Stimulated activated CD4-positive, alpha-beta T cell treated with anti-CD3 and anti-CD28 coated beads, Interleukin-15, amount 100 ng/mL, for 24 hours (primary cell): ENCODE measurements at regions not wholly inside any gene's neighbourhood (a gene's known extent, or its start where the extent isn't known, plus 50 kb on each side); places are given as distances from the start of the nearest gene placed in this dataset.

Experiments
- DNase-seq: peaks from one replicate; pipeline ENCODE4 v3.0.0-alpha.2; 2020

DNA sequence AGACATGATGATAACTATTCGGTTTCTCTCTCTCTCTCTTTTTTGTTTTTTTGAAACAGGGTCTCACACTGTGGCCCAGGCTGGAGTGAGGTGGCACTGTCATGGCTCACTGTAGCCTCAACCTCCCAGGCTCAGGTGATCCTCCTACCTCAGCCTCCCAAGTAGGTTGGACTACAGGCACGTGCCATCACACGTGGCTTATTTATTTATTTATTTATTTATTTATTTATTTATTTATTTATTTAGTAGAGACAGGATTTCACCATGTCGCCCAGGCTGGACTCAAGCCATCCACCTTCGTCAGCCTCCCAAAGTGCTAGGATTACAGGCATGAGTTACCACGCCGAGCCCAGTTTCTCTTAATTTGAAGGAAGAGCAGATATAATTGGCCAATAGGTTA, 427.9 kb upstream of the JAG1 start:
- DNase-seq = no peak

DNA sequence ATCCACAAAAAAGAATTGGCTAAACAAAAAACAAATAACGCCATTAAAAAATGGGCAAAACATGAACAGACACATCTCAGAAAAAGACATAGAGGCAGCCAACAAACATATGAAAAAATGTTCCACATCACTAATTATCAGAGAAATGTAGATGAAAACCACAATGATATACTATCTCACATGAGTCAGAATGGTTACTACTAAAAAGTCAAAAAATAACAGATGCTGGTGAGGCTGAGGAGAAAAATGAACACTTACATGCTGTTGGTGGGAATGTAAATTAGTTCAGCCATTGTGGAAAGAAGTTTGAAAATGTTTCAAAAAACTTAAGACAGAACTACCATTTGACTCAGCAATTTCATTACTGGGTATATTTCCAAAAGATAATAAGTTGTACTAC, 430.1 kb upstream of the JAG1 start:
- DNase-seq = no peak

DNA sequence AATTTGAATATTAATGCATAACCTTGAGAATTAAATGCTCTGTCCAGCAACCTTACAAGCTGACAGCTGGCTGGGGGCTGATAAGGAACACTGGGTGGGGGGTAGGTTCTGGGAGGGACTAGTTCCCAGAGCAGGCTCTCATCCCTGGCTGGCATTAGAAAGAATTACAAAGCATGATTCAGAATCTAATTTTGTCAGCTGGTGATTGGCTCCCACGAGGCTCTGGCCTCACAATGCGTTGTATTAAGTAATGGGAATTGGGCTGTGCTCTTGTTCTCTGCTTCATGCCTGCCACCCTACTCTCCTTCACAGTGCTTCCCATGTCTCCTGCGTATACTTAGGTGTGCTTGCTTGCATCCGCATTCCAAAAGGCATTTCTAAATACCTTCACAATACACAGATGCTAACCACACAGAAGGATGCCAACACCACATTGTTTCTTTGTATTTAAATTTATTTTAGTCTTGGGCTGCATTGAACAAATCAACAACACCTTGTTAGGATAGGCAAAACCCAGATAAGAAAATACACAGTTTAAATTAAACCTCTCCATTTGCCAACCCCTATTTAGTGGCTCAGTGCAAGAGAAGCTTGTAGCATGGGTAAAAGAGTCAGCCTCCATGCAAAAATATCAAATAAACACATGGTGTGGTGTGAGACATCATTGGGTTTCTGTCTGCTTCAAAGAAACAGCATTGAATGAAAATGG, 434.5 kb upstream of the JAG1 start:
- no peak for DNase-seq

DNA sequence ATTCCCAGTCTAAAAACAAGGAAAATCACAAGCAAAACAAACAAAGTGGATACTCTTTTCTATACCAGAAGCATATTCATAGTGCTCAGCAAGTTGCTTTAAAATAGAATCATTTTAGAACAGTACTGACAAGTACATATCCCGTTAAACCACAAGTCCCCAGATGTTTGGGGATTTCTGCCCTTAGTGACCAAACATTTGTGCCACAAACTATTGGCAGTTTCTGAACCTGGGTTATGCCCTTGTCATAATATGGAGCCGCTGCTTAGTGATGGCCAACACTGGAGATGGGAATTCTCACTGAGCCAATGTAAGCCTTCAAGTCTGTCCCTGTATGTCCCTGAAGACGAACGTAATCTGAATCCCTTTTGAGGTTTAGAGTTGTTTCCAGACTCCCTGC, 436.7 kb upstream of the JAG1 start:
- no peak for DNase-seq

DNA sequence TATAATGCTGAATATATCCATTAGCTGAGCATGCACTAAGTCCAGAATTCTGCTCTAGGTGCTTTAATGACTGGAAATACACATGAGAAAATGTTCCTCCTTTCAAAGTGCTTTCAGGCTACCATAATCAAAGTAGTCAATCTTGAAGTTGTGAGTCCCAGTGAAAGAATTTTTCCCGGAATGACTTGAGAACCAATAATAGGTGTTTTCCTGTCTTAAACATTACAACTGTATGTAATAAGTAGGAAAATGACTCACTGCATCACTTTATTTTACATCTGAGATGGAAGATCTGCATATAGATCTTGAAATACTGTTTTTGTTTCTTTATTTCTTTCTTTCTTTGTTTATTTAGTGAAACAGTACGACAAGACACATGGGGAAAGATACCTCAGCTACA, 437.4 kb upstream of the JAG1 start:
- no peak for DNase-seq

DNA sequence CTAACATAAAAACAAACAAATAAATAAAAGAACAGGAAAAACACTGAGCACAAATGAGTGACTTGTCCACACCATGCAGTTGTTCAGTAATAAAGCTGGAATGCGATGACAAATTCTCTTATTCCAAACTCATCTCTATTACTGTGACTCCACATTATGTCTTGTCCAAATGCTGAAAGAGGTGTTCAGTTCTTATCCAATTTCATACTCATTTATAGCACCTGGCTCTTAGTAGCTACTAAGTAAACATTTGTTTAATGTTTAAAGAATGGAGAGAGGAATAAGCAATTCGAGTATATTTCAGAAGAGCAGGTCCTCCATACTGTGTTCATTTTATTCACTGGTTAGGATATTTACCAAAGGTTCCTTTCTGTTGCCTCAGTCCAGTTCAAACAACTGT, 439.0 kb upstream of the JAG1 start:
- DNase-seq = no peak

DNA sequence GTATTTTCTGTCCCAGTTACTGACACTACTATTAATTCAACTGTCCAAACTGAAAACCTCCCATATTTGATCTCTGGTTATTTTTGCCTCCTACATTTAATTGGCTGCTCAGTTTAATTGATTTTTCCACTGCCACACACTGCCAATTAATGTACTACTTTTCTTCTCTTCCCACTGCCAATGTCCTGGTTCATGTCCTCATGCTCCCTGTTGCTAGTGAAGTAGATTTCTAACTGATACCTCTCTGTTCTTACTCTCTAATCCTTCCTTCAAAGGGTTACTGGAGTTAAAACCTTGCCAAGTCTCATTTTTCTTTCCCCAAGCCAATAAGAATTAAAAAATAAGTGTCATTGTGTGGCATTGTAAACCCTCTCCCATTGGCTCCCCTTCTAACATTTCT, 440.6 kb upstream of the JAG1 start:
- no peak for DNase-seq

DNA sequence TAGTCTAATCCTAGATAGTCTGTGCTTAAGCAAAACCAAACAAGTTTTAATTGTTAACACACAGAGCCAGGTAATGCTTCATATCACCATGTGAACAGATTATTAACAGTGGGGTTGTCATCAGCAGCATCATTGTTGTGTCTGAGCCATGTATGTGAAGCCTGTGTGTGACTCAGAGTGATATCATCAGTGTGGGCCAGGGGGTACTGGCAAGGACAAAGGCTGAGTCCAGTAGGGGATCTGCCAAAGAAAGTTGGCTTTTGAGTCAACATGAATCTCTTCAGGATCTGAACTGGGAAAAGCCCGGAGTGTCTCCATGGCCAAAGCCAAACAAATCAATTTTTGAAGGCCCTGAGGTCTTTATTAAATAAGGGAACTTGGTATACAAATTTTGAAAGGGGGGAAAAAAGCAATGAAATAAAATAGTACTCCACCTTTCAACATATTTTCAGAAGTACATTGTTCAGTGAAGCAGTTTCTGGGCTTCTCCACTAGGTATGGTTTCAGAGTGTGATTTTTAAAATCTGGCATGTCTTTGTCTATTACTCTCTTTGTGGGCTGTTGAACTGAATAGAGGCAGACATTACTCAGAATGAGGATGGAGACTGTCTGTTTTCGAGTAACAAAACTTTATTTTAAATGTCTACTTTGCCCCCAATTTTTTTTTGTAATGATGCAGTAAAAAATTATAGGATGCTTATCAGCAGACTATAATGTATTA, 444.2 kb upstream of the JAG1 start:
- DNase-seq = no peak

DNA sequence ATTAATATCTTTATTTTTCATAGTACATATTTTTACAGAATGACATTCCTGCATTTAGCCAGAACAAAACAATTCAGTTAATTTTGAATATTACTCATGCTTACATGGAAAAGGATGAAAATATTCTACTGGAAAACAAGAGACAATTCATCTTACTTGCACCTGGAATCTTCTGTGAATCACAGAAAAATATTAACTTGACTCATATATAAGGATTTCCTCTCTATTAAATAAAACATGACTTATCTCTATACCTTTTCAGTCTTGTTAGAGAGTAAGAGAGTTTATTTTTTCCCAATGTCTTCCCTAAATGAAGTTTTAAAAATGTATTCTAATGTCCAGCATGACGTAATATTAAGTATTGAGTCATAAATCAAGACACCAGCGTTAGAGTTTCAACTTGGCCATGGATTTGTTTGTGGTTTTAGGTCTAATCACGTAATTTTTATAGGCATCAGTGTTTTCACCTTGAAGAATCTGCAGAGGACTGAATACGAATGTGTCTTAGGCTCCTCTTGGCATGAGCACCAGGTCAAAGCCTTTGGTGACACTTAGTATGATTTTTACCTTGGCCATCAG, 445.1 kb upstream of the JAG1 start:
- no peak for DNase-seq

DNA sequence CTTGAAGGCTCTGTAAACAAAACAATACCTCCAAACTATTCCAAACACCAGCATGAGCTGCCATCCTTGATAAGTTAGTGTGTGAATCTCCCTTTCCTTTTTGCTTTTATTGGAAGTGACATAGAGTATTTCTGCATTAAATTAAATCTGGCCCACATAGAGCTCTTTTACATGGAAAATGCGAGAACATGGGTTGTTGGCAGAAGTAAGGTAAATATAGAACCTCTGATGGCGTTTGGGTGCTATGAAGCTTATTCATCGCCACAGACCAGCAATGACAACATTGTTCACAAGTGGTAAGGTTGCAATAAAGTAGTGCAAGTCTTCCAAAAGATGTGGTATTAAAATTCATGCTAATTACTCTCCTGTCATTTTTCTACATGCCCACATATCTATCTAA, 445.8 kb upstream of the JAG1 start:
- no peak for DNase-seq

DNA sequence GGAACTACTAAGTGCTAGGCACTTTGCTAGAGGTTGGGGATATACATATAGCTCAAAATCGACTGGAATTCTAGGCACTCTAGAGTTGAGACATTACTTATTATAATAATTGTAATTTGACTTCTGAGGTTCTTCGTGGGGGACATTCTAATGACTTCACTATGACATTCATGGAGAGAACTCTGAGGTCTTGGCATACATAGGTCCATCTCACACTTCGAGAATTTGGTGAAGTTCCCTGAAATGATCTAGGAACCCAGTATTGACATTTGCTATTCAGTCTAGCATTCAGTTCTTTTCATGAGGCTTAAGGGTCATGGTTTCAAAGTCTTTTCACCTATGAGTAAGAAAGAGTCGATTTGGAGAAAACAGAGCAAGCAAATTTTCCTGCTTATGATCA, 446.6 kb upstream of the JAG1 start:
- DNase-seq = no peak

DNA sequence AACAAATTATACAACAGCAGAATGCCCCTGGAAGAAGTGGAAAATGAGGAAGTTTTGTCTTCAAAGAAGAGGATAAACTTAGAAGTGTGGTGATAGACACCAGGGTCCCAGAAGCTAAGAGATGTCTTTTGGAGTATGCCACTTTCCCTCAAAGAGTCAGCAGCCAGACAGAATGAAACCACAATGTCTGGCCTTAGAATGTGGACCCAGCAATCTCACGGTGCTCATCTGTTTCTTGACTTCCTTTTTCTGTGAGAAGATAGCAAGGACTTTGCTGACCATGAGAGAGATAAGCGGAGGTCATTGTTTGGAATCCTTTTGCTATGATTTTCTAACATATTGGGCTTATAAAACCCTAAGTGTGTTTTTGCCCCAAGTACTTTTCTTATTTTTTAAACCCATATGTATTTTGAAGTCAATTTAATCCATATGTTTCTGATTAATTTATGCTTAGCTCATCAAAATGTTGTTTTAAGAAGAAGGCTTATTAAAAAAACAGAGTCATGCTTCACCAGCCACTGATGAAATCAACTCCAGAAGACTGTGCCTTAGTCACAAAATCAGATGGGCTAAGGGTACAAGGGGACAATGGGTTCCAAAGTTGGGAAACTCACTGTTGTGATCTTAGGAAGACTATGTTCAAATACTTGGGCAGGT, 451.2 kb upstream of the JAG1 start:
- DNase-seq = no peak

DNA sequence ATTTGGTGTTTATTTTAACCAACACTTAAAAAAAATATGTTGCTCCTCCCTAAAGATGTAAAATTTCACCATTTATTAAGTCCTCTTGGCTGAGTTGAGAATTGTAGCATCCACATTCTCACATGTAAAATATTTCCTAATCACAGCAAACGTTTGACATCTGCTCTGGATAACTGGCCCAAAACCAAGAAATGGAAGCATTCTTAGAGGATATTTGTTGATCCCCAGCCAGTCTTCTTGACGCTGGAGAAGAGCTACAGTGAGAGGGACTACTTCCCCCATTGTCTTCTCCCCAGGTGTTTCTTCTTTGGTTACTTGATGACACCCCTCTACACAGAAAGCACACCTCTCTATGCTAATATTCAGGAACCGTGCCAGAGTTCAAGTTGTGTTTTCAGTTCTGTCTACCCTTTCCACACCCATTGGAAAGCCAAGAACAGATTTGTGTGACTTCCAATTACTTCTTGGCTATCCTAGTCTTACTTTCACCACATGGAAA, 454.5 kb upstream of the JAG1 start:
- no peak for DNase-seq

DNA sequence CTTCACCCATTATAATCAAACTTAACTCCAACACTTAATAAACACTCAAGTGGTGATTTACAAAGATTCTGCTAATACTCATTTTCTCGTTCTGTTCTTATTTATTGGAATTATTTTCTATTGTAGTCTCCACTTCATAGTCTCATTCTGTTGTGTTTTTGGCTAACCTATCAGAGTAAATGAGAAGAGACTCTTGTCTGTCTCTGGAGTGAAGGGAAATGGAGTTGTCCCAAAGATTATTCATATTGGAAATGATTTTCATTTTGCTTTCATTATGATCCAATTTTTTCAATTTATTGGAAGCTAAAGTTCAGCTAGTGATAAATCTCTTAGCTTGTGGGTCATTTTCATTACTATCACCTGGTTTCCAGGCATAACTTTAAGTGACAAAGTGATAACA, 454.9 kb upstream of the JAG1 start:
- DNase-seq = no peak

DNA sequence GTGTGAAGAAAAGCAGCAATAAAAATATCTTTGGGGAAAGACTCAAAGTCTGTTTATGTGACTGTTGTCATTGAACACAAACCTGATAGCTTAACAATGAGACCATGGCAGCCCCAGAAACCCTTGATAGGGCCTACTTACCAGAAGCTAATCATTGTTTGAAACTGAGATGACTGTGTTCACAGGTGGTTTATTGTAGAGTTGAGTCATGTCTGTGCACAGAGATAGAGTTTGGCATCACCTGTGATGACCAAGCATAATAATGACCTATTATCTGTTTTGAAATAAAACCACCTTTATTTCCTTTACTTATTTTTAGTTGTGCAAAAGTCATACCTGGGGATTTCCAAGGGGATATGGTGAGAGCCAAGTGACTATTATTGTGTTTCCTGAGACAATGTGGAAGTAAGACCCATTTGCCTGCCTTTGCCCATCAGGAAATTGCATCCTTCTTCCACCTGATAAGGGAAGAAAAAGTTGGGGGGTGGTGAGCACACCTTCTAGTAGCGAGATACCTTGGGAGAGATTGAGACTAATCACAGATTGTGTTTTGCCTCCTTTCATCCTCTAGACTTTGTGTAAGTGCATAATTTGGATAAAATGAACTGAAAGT, 456.9 kb upstream of the JAG1 start:
- DNase-seq = no peak

DNA sequence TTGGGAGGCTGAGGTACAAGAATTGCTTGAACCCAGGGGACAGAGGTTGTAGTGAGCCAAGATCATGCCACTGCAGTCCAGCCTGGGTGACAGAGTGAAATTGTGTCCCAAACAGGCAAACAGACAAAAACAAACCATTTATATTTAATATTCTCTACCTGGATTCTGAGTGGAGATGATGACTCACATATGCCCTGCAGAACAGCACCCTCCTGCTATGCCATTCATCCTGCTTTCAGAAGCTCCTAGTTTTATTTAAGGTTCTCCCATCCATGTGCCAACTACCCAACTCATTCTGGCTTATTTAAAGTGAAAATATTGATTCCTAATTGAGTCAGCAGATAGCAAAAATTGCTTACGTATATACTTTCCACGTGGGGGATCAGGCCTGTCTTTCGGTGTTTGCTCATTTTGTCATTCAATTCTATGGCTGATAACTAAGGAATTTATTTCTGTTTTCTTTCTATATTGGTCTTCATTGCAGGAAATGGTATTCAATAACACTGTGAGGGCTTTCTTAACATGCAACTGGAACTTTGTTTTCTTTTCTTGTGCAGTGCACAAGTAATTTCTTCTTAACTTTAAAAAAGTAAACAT, 459.1 kb upstream of the JAG1 start:
- no peak for DNase-seq

DNA sequence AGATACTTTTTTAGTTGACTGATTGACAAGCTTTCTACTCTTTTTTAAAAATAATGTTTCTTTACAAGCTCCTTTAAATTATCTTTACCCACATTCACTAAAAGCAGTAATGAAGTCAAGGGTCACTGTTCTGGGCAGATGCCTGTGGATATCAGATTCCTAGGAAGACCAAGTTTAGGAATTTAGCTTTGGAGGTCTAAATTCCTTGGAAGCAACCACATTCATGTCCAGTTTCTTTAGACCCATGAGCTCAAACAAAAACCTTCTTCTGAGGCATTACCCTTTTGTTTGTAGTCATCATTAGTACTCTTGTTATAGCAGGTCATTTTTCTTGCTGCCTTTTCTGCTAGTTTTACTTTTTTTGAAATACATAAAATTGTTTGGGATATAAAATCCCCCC, 462.9 kb upstream of the JAG1 start:
- DNase-seq = no peak

DNA sequence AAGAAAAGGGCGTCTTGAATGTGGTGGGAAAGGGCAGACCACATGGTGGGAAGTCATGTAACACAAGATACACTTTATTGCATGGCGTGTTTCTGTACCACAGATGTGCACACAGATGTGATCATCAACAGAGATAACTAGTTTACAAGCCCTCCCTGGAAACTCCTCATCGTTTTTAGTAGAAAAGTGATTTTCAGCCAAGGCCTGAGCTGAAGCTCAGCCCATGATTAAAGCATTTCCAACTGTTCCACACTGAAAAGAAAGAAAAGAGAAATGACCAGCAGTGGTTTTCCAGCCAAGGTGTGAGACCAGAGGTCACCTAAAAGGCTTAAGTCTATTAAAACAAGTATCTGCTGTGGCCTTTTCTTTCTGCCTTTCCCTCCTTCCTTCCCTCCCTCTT, 463.9 kb upstream of the JAG1 start:
- DNase-seq = no peak

DNA sequence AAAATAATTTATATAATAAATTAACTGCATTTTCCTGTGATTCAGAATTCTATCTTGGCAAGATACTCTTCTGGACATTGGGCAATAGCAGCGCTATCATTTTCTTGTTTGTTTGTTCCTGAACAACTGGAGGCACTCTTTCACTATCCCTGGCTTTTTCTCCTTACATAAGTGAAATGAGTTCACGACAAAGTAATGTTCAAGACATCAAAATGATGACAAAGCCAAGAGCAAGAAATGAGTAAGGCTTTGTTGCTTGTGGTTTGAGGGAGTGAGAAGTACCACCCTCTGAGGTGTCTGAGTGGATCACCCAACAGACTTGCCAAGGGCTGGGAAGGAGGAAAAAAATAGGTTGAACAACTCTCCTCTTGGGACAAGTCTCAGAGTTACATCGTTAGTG, 466.6 kb upstream of the JAG1 start:
- DNase-seq = no peak

DNA sequence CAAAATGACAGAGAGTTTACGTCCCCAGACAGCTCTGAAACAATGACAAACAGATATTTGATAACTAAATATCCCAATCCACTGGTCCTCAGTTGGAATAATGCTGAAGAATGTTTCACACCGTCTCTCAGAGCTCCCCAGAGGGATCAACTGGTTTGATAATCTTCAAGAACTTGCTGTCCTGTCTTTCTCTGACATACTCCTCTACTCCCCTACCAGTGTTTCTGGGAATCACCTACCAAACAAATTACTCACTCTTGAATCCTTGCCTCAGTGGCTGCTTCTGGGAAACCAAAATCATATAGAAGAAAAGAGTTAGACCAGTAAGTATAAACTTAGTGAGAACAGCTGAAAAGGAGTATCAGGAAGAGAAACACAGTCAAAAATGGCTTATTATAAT, 469.7 kb upstream of the JAG1 start:
- DNase-seq = no peak

DNA sequence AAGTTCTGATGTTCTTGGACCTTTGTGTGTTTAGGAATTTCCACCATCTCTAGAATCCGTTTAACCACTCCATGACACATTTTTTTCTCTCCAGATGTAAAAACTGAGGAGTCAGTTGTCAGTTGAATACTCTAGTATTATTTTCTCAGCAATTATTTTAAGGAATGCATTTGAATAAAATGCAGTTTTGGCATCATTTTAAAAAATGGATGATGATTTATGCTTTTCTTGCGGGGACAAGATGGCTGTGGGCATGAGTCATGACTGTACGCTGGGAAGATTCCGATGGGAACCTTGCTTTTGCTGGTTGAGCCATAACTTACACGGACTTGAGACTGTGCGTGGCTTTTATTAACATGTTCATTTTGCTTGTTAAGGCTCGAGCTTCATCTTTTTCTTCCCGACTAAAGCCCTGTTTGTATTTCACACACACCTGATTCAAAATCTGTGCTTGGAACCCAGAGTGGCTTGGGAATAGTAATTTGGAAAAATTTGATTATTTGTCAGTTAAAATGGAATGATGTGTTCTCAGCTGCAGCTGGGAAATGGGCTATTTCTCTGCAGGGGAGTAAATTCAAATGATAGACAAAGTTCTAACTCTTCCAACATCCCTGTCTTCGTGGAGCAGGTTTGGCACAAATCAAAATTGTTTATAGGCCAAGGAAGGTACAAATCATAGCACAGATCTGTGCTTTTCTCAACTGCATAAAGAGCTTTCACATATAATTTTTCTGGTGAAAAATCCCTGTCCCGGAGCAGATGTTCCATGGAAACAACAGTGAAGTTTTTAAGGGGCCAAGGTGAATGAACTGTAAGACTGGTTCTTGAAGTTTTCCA, 470.5 kb upstream of the JAG1 start:
- no peak for DNase-seq

DNA sequence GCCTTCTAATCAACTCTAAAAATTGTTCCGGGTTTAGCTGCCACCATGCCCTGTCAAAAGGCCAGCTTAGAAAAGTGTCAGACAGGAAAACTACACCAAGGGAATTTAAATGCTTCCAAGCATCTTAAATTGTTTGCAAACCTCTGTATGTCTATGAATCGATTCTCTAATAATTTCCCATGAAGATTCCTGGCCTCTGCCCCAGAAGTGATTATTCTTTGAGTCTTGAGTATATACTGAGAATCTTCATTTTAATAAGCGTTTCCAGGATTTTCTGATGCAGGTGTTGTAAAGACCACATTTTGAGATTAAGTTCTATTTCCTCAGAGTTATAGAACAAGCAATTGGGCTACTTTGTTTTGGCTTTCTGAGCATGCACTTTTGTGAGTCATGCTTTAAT, 471.8 kb upstream of the JAG1 start:
- DNase-seq = no peak
